Keratinocyte (primary cell): ENCODE measurements at regions not wholly inside any gene's neighbourhood (a gene's known extent, or its start where the extent isn't known, plus 50 kb on each side); places are given as distances from the start of the nearest gene placed in this dataset.

Source experiments
- DNase-seq: peaks from one replicate; pipeline ENCODE4 v3.0.0-alpha.2; 2011; ENCODE audit warnings: low read depth, missing footprints, low spot score
- FAIRE-seq: peaks from 2 replicates; lab custom pipeline; 2011; peaks lifted over from hg19 to GRCh38; lab: Jason Lieb, UNC
- H2AFZ ChIP-seq: 2 replicates; pipeline ENCODE4 v1.6.0; 2012; ENCODE audit warnings: low read length, control low read depth, inconsistent platforms; ENCODE audit not compliant: control insufficient read depth
- H3K27ac ChIP-seq: 2 replicates; pipeline ENCODE4 v1.5.1; 2011; ENCODE audit warnings: low read length; ENCODE audit not compliant: control insufficient read depth, insufficient read depth
- H3K27me3 ChIP-seq: 3 replicates; pipeline ENCODE4 v1.6.0; 2011; ENCODE audit warnings: low read length; ENCODE audit not compliant: control insufficient read depth, insufficient read depth; ENCODE audit errors: extremely low read depth
- H3K36me3 ChIP-seq, 2 experiments: 2 replicates in 1 of 2; 3 replicates in 1 of 2; pipeline ENCODE4 v1.5.1; 2011; ENCODE audit warnings: low read length in 2 of 2, mild to moderate bottlenecking in 1 of 2; ENCODE audit not compliant: control insufficient read depth in 2 of 2, insufficient read depth in 2 of 2; ENCODE audit errors: extremely low read depth in 1 of 2
- H3K4me1 ChIP-seq: 3 replicates; pipeline ENCODE4 v1.5.1; 2011; ENCODE audit warnings: low read length; ENCODE audit not compliant: control insufficient read depth, insufficient read depth; ENCODE audit errors: extremely low read depth
- H3K4me2 ChIP-seq: 3 replicates; pipeline ENCODE4 v1.6.0; 2011; ENCODE audit warnings: low read depth, low read length; ENCODE audit not compliant: control insufficient read depth, insufficient read depth; ENCODE audit errors: extremely low read depth
- H3K4me3 ChIP-seq, 3 experiments: fragments of 200-600 bp in 1 of 3; sonication (generic) in 1 of 3; 2 replicates in 2 of 3; 3 replicates in 1 of 3; pipeline ENCODE4 v1.5.1; 2011 to 2016; ENCODE audit warnings: low read length in 3 of 3, mild to moderate bottlenecking in 3 of 3, control low read depth in 2 of 3, inconsistent platforms in 1 of 3, low read depth in 1 of 3, mixed read lengths in 1 of 3, mixed run types in 1 of 3, moderate library complexity in 1 of 3; ENCODE audit not compliant: control insufficient read depth in 2 of 3, insufficient read depth in 2 of 3; ENCODE audit errors: extremely low read depth in 1 of 3
- H3K79me2 ChIP-seq: 2 replicates; pipeline ENCODE4 v1.6.0; 2012; ENCODE audit warnings: low read length; ENCODE audit not compliant: control insufficient read depth, insufficient read depth
- H3K9ac ChIP-seq: 3 replicates; pipeline ENCODE4 v1.6.0; 2011; ENCODE audit warnings: low read length; ENCODE audit not compliant: control insufficient read depth, insufficient read depth; ENCODE audit errors: extremely low read depth
- H3K9me1 ChIP-seq: 3 replicates; pipeline ENCODE4 v1.6.0; 2011; ENCODE audit warnings: low read length; ENCODE audit not compliant: control insufficient read depth, insufficient read depth; ENCODE audit errors: extremely low read depth
- H3K9me3 ChIP-seq: 2 replicates; pipeline ENCODE4 v1.5.1; 2012; ENCODE audit warnings: low read depth, low read length; ENCODE audit not compliant: control insufficient read depth
- H4K20me1 ChIP-seq: 3 replicates; pipeline ENCODE4 v1.6.0; 2011; ENCODE audit warnings: low read length; ENCODE audit not compliant: control insufficient read depth, insufficient read depth; ENCODE audit errors: extremely low read depth
- CTCF ChIP-seq, 3 experiments: IDR thresholded peaks in 1 of 3; conservative IDR thresholded peaks in 1 of 3; optimal IDR thresholded peaks in 1 of 3; 2 replicates in 2 of 3; 3 replicates in 1 of 3; pipeline versions ENCODE3 to v1.5.1; 2011; ENCODE audit warnings: low read length in 3 of 3, mild to moderate bottlenecking in 3 of 3, moderate library complexity in 2 of 3, control low read depth in 1 of 3, inconsistent platforms in 1 of 3; ENCODE audit not compliant: insufficient read depth in 2 of 3; ENCODE audit errors: extremely low read depth in 1 of 3
- EZH2 ChIP-seq: IDR thresholded peaks from one replicate; pipeline ENCODE4 v1.6.1; 2012; ENCODE audit warnings: inconsistent platforms, mild to moderate bottlenecking, low read length, moderate library complexity
- dilution Hi-C: fragments of 300-500 bp; cut with MboI; formaldehyde crosslinking; loops from one replicate; pipeline ENCODE4 v1.7.0; 2020; ENCODE audit warnings: low sequenced_read_pairs; ENCODE audit not compliant: extremely low pct_ligation_motif_present

GRCh38 chr12:40580346-40580745 is 111.9 kb upstream of the CNTN1 start:
- H3K9me3 ChIP-seq = no peaks in the 10 kb centered on the region
- H3K36me3 ChIP-seq = no peaks in the 10 kb centered on the region
- no peak overlapping the region for H3K4me3 ChIP-seq
- no peak for DNase-seq
- FAIRE-seq = no peak
- no peak overlapping the region for H2AFZ ChIP-seq
- H3K9ac ChIP-seq = no peak overlapping the region
- H3K9me1 ChIP-seq = no peaks in the 10 kb centered on the region
- no peaks in the 10 kb centered on the region for H3K4me1 ChIP-seq
- H3K4me2 ChIP-seq = no peak overlapping the region
- H4K20me1 ChIP-seq = no peaks in the 10 kb centered on the region
- no peaks in the 10 kb centered on the region for H3K79me2 ChIP-seq
- no peak overlapping the region for H3K27ac ChIP-seq
- no peak for TF ChIP-seq CTCF (optimal IDR thresholded peaks at IDR 0.05 in 1 of 3, IDR thresholded peaks at IDR 0.05 in 1 of 3, conservative IDR thresholded peaks at IDR 0.05 in 1 of 3; ENCODE audit: extremely low read depth in 1 of 3, insufficient read depth in 2 of 3, low read length in 3 of 3)
- no peak for TF ChIP-seq EZH2
- dilution Hi-C loops = no loop called here
- H3K27me3 ChIP-seq = no peaks in the 10 kb centered on the region

DNA sequence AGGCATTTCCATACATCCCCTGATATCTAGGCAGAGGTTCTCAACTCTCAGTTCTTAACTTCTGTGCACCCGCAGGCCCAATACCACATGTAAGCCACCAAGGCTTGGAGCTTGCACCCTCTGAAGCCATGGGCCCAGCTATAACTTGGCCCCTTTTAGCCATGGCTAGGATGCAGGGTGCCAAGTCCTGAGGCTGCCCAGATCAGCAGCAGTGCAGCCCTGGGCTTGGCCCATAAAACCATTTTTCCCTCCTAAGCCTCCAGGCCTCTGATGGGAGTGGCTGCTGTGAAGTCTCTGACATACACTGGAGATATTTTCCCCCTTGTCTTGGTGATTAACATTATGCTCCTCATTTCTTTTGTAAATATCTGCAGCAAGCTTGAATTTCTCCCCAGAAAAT is 110.3 kb upstream of the CNTN1 start:
- Histone ChIP-seq H2AFZ (no peak overlapping the region), H3K9ac (no peak overlapping the region), H3K9me3 (no peaks in the 10 kb centered on the region), H3K9me1 (no peaks in the 10 kb centered on the region), H3K4me3 (no peak overlapping the region), H3K27me3 (no peaks in the 10 kb centered on the region), H3K79me2 (no peaks in the 10 kb centered on the region), H3K27ac (no peak overlapping the region), H3K4me2 (no peak overlapping the region), H4K20me1 (no peaks in the 10 kb centered on the region), H3K36me3 (no peaks in the 10 kb centered on the region), H3K4me1 (no peaks in the 10 kb centered on the region)
- dilution Hi-C loops = no loop called here
- no peak for DNase-seq
- no peak for FAIRE-seq
- no peak for TF ChIP-seq EZH2
- no peak for TF ChIP-seq CTCF (optimal IDR thresholded peaks at IDR 0.05 in 1 of 3, IDR thresholded peaks at IDR 0.05 in 1 of 3, conservative IDR thresholded peaks at IDR 0.05 in 1 of 3; ENCODE audit: extremely low read depth in 1 of 3, insufficient read depth in 2 of 3, low read length in 3 of 3)
